ENCODE measurements at regions not wholly inside any gene's neighbourhood (a gene's known extent, or its start where the extent isn't known, plus 50 kb on each side); places are given as distances from the start of the nearest gene placed in this dataset.

DNA sequence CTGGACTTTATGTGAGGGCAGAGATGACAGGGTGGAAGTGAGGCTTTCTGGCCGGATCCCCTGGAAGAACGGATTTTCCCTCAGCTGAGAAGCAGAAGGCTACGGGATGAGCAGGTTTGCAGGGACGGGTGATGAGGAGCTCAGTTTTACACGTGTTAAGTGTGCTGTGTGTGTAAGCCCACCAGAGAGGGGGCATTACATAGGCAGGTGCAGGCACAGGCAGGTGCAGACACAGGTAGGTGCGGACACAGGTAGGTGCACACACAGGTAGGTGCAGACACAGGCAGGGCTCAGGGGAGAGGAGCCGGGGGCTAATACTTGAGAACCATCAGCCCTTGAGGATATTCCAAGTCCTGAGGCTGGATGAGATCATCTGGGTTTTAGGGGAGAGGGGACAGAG is 107.7 kb downstream of the COPS8 start:
- Histone ChIP-seq H4K20me1 (ENCODE audit: insufficient read depth) (no peaks in the 10 kb centered on the region), H3K4me2 (no peak overlapping the region), H3K79me2 (ENCODE audit: insufficient read depth, low read depth) (no peaks in the 10 kb centered on the region), H3K4me3 (IDR thresholded peaks at IDR 0.05; ENCODE audit: insufficient read depth, low read depth, low read length) (no peak overlapping the region), H3K27me3 (ENCODE audit: insufficient read depth, low read depth) (no peaks in the 10 kb centered on the region), H2AFZ (ENCODE audit: low read depth) (no peak overlapping the region), H3K27ac (no peak overlapping the region), H3K4me1 (ENCODE audit: low read depth, poor library complexity, severe bottlenecking) (no peaks in the 10 kb centered on the region), H3K36me3 (ENCODE audit: insufficient read depth) (no peaks in the 10 kb centered on the region), H3K9ac (no peak overlapping the region)
- no peak for TF ChIP-seq CTCF (conservative IDR thresholded peaks at IDR 0.05; ENCODE audit: low read depth, low read length)

DNA sequence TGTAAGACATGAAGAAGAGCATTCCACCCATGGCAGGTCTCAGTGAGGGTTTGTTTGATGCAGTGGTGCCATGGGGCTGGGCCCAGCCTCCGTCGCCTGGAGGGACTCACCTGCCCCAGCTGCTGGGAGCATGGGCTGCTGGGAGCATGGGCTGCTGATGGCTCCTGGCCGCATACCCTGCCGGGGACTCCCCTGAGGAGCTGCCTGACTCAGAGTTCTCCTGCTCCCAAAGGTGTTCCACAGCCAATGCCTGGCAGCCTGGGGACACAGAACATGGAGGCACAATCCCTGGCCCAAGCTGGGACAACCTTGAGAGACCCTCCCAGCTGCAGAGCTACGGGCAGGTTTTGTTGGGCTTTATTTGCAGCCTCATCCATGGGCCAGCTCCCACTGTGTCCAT is 108.4 kb downstream of the COPS8 start:
- TF ChIP-seq CTCF (conservative IDR thresholded peaks at IDR 0.05; ENCODE audit: low read depth, low read length), result no peak
- H3K36me3 ChIP-seq (ENCODE audit: insufficient read depth), result no peaks in the 10 kb centered on the region
- H3K9ac ChIP-seq, result no peak overlapping the region
- H4K20me1 ChIP-seq (ENCODE audit: insufficient read depth), result no peaks in the 10 kb centered on the region
- H3K4me1 ChIP-seq (ENCODE audit: low read depth, poor library complexity, severe bottlenecking), result no peaks in the 10 kb centered on the region
- H2AFZ ChIP-seq (ENCODE audit: low read depth), result no peak overlapping the region
- no peak overlapping the region for H3K27ac ChIP-seq
- H3K79me2 ChIP-seq (ENCODE audit: insufficient read depth, low read depth), result no peaks in the 10 kb centered on the region
- H3K4me2 ChIP-seq, result no peak overlapping the region
- no peaks in the 10 kb centered on the region for H3K27me3 ChIP-seq (ENCODE audit: insufficient read depth, low read depth)
- no peak overlapping the region for H3K4me3 ChIP-seq (IDR thresholded peaks at IDR 0.05; ENCODE audit: insufficient read depth, low read depth, low read length)

DNA sequence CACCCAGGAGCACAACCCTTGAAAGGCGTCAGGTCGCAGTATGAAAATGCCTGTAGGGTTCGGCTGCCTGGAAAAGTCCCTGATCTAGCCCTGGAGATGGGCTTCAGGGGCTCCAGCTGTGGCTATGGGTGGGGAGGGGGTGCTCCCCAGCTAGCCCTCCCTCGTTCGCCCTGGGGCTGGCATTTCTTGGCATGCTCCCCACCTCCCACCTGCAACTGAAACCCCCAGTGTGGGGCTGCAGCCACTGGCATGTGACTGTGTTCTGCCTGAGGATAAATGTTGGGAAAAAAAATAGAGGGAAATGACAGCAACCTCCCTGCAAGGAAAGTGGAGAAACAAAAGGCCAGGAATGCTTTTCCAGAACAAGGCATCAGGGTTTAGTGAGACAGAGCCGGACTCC is 109.2 kb downstream of the COPS8 start:
- Histone ChIP-seq H4K20me1 (ENCODE audit: insufficient read depth) (no peaks in the 10 kb centered on the region), H3K4me1 (ENCODE audit: low read depth, poor library complexity, severe bottlenecking) (no peaks in the 10 kb centered on the region), H3K27ac (no peak overlapping the region), H3K36me3 (ENCODE audit: insufficient read depth) (no peaks in the 10 kb centered on the region), H3K4me3 (IDR thresholded peaks at IDR 0.05; ENCODE audit: insufficient read depth, low read depth, low read length) (no peak overlapping the region), H3K9ac (no peak overlapping the region), H3K4me2 (no peak overlapping the region), H3K27me3 (ENCODE audit: insufficient read depth, low read depth) (no peaks in the 10 kb centered on the region), H3K79me2 (ENCODE audit: insufficient read depth, low read depth) (no peaks in the 10 kb centered on the region), H2AFZ (ENCODE audit: low read depth) (no peak overlapping the region)
- TF ChIP-seq CTCF (conservative IDR thresholded peaks at IDR 0.05; ENCODE audit: low read depth, low read length), result no peak

DNA sequence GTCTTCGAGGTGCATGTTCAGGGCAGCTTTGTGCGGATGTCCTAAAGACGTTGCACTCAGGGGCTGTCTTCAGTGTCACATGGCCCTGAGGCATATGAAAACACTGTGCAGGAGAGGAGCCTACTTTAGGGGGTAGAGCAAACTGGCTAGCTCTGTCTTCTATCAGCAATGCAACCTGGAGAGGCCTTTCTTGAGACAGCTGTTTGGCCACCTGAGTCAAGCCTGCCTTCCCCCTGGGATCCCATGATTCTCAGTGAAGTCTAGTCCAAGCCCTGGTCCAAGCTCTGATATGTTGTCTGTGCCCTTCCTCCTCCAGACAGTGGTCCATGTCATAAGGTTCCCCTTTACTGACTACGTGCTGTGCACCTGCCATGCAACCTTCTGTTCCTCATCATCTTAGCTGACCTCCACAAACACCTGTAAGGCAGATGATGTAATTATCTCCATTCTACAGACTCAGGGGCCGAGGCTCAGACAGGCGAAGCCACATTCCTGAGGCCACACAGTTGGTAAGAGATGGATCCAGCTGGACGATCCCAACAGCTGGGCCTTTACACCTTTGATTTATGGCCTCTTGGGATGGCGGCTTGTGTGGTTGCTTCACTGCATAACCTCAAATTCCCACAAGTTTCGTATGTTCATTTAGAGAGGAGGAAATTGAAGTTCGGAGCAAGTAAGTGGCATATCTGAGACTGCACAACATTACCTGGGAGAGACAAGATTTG is 109.9 kb downstream of the COPS8 start:
- Histone ChIP-seq H3K4me2 (no peak overlapping the region), H3K9ac (no peak overlapping the region), H3K4me1 (ENCODE audit: low read depth, poor library complexity, severe bottlenecking) (no peaks in the 10 kb centered on the region), H3K27ac (no peak overlapping the region), H4K20me1 (ENCODE audit: insufficient read depth) (no peaks in the 10 kb centered on the region), H3K27me3 (ENCODE audit: insufficient read depth, low read depth) (no peaks in the 10 kb centered on the region), H3K79me2 (ENCODE audit: insufficient read depth, low read depth) (no peaks in the 10 kb centered on the region), H3K4me3 (IDR thresholded peaks at IDR 0.05; ENCODE audit: insufficient read depth, low read depth, low read length) (no peak overlapping the region), H3K36me3 (ENCODE audit: insufficient read depth) (no peaks in the 10 kb centered on the region), H2AFZ (ENCODE audit: low read depth) (no peak overlapping the region)
- TF ChIP-seq CTCF (conservative IDR thresholded peaks at IDR 0.05; ENCODE audit: low read depth, low read length), result no peak

All from KMS-11 (cell line).